HL-60 (cell line): ENCODE measurements at regions not wholly inside any gene's neighbourhood (a gene's known extent, or its start where the extent isn't known, plus 50 kb on each side); places are given as distances from the start of the nearest gene placed in this dataset.

ENCODE experiments used
- DNase-seq, 2 experiments: peaks; one replicate each; pipeline ENCODE4 v3.0.0-alpha.2; 2010 to 2020; ENCODE audit warnings: low read depth in 1 of 2, low spot score in 1 of 2
- H3K27ac ChIP-seq: fragments of 250-450 bp; sonication (Bioruptor Pico); replicated peaks from 2 replicates; pipeline ENCODE4 v1.5.1; 2020; ENCODE audit warnings: mild to moderate bottlenecking, moderate library complexity
- H3K27me3 ChIP-seq: fragments of 250-450 bp; sonication (Bioruptor Pico); 2 replicates; pipeline ENCODE4 v1.5.1; 2021; ENCODE audit warnings: mild to moderate bottlenecking, moderate library complexity; ENCODE audit not compliant: insufficient read depth, poor library complexity, severe bottlenecking
- H3K4me3 ChIP-seq: replicated peaks from 2 replicates; pipeline ENCODE4 v1.5.1; 2011; ENCODE audit warnings: mild to moderate bottlenecking, control low read depth, low read length; ENCODE audit not compliant: insufficient read depth
- GABPA ChIP-seq: IDR thresholded peaks from 2 replicates; pipeline ENCODE4 v1.6.1; 2012; ENCODE audit warnings: low read depth
- POLR2AphosphoS5 ChIP-seq: IDR thresholded peaks from 2 replicates; pipeline ENCODE4 v1.6.1; 2012; ENCODE audit warnings: low read depth
- SPI1 ChIP-seq: IDR thresholded peaks from 2 replicates; pipeline ENCODE4 v1.6.1; 2012; ENCODE audit warnings: low read depth, mild to moderate bottlenecking, borderline replicate concordance
- TF ChIP-seq, protein P1 (sequence below): IDR thresholded peaks from one replicate; pipeline ENCODE4 v1.5.1; 2011; ENCODE audit warnings: low read length, control low read depth, inconsistent platforms; ENCODE audit not compliant: insufficient read depth
- TF ChIP-seq, protein P2 (sequence below): IDR thresholded peaks from 2 replicates; pipeline ENCODE4 v1.6.1; 2012; ENCODE audit warnings: low read depth; ENCODE audit not compliant: insufficient replicate concordance

DNA sequence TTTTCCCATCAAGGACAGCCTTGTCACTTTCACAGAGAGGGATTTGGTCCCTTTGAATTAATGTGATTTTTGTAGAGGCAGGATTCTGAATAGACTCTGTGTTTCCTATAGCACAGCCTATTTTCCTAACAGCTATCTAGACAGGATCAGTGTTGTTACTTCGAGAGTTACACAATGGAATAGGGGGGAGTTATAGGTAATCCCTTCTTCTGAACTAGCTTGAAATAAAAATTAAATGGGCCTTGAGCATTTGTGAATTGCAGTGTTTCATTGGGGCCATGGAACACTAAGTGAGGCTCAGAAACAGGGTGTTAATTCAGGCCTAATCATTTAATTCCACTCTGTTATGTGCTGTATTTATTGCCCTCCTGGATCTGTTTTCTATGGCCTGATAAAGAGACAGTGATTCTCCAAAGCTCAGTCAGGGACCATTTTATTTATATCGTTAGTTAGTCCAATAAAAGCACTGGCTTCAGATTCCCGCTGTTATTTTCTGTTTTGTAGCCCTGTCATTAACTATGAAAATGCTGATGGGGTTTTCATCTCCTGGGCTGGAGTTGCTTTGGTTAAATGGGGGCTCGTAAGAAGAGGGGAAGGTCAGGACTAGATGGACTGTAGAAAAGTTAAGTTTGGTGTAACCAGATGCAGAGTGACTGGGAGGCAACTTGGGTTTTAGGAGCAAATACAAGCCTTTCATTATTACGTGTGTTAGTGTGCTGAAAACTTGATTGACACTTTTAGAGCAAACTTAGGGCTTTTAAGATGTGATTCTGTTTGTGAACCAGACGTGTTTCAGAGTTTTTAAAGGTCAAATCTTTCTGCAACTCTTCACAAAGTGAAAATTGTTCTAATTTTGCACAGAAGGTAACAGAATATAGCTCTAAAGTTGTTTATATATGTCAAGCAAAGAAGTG lies 461.0 kb upstream of the HNRNPA3 start:
- TF ChIP-seq GABPA (no peak), POLR2AphosphoS5 (no peak)
- Histone ChIP-seq H3K27ac (no peak overlapping the region), H3K27me3 (no peaks in the 10 kb centered on the region), H3K4me3 (no peak overlapping the region)
- no peak for DNase-seq

DNA sequence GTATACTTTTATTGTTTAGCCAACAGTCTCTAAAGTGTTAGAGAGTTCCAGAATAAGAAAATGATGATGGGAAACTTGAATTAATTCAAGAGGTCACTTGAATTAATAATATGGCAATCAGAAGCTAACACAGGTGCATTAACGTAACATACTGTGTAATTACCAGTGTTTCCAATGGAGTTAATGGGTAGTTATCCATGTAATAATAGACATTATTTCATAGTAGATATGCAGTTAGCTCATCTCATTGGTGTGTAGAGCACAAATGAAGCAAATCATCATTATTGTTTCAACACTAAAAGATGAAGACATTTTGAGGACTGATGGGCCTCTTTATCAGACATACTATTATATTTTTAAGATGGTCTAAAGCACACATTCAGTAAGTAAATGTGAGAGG lies 460.3 kb upstream of the HNRNPA3 start:
- DNase-seq: no peak
- no peak overlapping the region for H3K27ac ChIP-seq
- no peak overlapping the region for H3K4me3 ChIP-seq
- TF ChIP-seq POLR2AphosphoS5: no peak
- no peak for TF ChIP-seq GABPA
- TF ChIP-seq, protein P1, sequence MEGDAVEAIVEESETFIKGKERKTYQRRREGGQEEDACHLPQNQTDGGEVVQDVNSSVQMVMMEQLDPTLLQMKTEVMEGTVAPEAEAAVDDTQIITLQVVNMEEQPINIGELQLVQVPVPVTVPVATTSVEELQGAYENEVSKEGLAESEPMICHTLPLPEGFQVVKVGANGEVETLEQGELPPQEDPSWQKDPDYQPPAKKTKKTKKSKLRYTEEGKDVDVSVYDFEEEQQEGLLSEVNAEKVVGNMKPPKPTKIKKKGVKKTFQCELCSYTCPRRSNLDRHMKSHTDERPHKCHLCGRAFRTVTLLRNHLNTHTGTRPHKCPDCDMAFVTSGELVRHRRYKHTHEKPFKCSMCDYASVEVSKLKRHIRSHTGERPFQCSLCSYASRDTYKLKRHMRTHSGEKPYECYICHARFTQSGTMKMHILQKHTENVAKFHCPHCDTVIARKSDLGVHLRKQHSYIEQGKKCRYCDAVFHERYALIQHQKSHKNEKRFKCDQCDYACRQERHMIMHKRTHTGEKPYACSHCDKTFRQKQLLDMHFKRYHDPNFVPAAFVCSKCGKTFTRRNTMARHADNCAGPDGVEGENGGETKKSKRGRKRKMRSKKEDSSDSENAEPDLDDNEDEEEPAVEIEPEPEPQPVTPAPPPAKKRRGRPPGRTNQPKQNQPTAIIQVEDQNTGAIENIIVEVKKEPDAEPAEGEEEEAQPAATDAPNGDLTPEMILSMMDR: no peak
- TF ChIP-seq, protein P2, sequence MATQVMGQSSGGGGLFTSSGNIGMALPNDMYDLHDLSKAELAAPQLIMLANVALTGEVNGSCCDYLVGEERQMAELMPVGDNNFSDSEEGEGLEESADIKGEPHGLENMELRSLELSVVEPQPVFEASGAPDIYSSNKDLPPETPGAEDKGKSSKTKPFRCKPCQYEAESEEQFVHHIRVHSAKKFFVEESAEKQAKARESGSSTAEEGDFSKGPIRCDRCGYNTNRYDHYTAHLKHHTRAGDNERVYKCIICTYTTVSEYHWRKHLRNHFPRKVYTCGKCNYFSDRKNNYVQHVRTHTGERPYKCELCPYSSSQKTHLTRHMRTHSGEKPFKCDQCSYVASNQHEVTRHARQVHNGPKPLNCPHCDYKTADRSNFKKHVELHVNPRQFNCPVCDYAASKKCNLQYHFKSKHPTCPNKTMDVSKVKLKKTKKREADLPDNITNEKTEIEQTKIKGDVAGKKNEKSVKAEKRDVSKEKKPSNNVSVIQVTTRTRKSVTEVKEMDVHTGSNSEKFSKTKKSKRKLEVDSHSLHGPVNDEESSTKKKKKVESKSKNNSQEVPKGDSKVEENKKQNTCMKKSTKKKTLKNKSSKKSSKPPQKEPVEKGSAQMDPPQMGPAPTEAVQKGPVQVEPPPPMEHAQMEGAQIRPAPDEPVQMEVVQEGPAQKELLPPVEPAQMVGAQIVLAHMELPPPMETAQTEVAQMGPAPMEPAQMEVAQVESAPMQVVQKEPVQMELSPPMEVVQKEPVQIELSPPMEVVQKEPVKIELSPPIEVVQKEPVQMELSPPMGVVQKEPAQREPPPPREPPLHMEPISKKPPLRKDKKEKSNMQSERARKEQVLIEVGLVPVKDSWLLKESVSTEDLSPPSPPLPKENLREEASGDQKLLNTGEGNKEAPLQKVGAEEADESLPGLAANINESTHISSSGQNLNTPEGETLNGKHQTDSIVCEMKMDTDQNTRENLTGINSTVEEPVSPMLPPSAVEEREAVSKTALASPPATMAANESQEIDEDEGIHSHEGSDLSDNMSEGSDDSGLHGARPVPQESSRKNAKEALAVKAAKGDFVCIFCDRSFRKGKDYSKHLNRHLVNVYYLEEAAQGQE: no peak
- TF ChIP-seq SPI1: no peak
- H3K27me3 ChIP-seq: no peaks in the 10 kb centered on the region

DNA sequence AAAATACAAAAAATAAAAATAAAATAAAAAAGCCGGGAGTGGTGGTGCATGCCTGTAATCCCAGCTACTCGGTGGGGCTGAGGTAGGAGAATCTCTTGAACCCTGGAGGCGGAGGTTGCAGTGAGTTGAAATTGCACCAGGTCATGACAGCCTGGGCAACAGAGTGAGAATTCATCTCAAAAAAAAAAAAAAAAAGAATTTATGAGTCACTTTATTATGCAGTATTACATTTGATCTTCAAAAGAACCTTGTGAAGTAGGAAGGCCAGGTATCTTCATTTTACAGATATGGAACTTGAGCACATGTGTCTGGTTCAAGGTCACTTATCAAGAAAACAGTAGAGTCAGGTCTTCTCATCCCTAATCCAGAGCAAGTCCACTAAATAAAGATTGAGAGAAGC lies 459.4 kb upstream of the HNRNPA3 start:
- DNase-seq: no peak
- Histone ChIP-seq H3K27me3 (no peaks in the 10 kb centered on the region), H3K27ac (no peak overlapping the region), H3K4me3 (no peak overlapping the region)
- TF ChIP-seq, protein P2: no peak
- TF ChIP-seq POLR2AphosphoS5 (no peak), GABPA (no peak), SPI1 (no peak)
- TF ChIP-seq, protein P1: no peak

DNA sequence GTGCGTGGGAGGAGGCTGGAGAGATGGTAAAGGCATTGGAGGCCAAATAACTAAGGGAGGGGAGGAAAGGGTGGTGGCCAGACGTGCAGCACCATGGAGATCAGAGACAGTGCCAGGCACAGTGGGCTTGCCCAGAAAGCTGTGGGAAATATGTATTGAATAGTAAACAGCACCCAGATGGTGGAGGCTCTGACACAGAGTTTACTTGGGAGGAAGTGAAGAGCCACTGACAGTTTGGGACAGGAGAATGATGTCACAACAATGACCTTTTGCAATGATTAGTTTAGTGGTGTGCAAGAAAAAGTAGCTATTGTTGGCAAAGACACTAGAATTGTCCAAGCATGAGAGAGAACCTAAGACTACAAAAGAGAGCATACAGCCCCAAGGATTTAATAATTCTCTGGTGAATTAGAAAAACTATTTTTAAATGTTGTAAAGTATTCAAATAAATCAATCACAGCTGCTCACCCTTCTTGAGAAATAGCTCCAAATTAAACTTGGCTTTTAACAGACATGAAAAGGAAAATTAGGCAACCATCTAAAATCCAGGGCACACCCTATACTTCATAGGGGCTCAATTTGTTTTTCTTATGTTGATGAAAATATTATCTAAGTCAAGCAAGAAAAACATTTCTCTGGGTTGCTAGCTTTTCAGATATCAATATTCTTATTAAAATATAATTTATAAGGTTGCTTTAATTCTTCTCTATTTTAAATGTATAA lies 458.7 kb upstream of the HNRNPA3 start:
- Histone ChIP-seq H3K27ac (no peak overlapping the region), H3K27me3 (peaks cover 3% of the 10 kb centered on the region), H3K4me3 (no peak overlapping the region)
- DNase-seq: peak; percentile 12 to 58
- TF ChIP-seq GABPA: no peak
- no peak for TF ChIP-seq POLR2AphosphoS5
- TF ChIP-seq SPI1: peak; percentile 81
